VCaP (cell line): ENCODE measurements at regions not wholly inside any gene's neighbourhood (a gene's known extent, or its start where the extent isn't known, plus 50 kb on each side); places are given as distances from the start of the nearest gene placed in this dataset.

ENCODE experiments used
- H3K27ac ChIP-seq: fragments of 450-650 bp; 2 replicates; pipeline ENCODE4 v1.5.1; 2017
- TF ChIP-seq, protein P1 (sequence below): fragments of 450-650 bp; conservative IDR thresholded peaks from 2 replicates; pipeline ENCODE4 v1.5.1; 2017; ENCODE audit warnings: mild to moderate bottlenecking, moderate library complexity

- no peak overlapping the region for H3K27ac ChIP-seq
- TF ChIP-seq, protein P1, sequence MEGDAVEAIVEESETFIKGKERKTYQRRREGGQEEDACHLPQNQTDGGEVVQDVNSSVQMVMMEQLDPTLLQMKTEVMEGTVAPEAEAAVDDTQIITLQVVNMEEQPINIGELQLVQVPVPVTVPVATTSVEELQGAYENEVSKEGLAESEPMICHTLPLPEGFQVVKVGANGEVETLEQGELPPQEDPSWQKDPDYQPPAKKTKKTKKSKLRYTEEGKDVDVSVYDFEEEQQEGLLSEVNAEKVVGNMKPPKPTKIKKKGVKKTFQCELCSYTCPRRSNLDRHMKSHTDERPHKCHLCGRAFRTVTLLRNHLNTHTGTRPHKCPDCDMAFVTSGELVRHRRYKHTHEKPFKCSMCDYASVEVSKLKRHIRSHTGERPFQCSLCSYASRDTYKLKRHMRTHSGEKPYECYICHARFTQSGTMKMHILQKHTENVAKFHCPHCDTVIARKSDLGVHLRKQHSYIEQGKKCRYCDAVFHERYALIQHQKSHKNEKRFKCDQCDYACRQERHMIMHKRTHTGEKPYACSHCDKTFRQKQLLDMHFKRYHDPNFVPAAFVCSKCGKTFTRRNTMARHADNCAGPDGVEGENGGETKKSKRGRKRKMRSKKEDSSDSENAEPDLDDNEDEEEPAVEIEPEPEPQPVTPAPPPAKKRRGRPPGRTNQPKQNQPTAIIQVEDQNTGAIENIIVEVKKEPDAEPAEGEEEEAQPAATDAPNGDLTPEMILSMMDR, result no peak
Observed at GRCh38 chr16:9311303-9311954, 220.0 kb downstream of the HAPSTR1 start.

DNA sequence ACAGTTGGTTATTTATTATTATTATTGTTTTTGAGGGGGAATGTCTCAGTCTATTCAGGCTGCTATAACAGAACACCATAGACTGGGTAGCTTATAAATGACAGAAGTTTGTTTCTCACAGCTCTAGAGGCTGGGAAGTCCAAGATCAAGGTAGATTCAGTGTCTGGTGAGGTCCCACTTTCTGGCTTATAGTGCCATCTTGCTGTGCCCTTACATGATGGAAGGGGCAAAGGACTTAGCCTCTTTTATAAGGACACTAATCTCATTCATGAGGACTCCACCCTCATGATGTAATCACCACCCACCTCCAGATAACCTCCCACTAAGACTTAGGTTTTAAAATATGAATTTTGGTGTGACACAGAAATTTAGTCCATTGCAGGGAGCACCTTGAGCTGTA is 224.6 kb downstream of the HAPSTR1 start:
- TF ChIP-seq, protein P1, result no peak
- no peak overlapping the region for H3K27ac ChIP-seq

GRCh38 chr16:9316615-9317014 is 225.2 kb downstream of the HAPSTR1 start:
- H3K27ac ChIP-seq, result no peak overlapping the region
- TF ChIP-seq, protein P1, result no peak

GRCh38 chr16:9318764-9319163 is 227.3 kb downstream of the HAPSTR1 start:
- TF ChIP-seq, protein P1, result no peak
- H3K27ac ChIP-seq, result no peak overlapping the region

DNA sequence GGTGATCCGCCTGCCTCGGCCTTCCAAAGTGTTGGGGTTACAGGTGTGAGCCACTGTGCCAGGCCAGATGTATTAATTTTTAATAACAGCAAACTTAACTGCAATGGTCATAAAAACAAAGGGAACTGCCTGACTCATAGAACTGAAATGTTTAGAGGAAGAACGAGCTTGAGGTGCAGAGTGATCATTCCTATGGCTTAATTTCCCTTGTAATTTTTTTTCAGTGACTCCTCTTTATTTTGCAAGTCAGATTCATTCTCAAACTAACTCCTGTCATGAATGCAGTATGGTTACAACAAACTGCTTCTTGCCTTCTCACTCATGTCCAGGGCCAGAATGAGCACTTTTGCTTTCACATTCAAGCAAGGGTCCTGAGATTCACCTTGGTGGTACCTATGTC is 231.3 kb downstream of the HAPSTR1 start:
- TF ChIP-seq, protein P1, result no peak
- no peak overlapping the region for H3K27ac ChIP-seq

DNA sequence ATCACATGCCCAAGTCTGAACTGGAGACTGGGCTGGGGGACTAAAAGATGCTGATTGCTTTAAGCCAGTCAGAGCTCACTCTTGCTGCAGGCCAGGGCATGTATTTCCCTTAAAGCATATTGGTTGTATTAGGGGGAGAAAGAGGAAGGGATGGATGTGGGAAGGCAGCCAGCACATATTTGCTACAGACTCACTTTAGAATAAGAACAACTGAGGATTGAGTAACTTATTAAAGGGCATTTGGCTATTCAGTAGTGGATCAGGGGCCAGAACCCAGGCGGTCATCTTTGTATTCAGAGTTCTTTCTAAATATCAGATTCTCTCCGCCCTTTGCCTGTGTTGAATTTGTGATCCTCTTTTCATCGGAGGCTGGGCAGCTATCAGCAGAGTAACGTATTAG is 231.7 kb downstream of the HAPSTR1 start:
- no peak overlapping the region for H3K27ac ChIP-seq
- TF ChIP-seq, protein P1, result no peak

DNA sequence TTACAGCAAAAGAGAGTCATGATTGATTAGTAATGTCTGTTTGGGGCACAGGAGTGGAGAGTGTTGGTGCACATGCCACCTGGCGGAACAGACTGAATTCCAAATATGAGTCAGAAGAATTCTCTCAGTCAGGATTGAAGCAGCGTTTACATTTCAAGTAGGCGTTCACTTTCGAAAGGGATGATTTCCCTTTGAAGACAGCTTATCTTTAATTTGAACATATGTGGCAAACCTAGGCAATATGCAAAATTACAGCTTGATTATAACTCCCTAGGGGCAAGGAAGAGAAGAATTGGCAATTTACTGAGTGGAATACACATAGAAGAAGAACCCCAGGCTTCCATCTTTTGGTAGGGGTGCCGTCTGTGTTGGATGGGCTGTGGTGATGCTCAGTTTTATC is 235.8 kb downstream of the HAPSTR1 start:
- TF ChIP-seq, protein P1, result no peak
- no peak overlapping the region for H3K27ac ChIP-seq
